ENCODE measurements at regions not wholly inside any gene's neighbourhood (a gene's known extent, or its start where the extent isn't known, plus 50 kb on each side); places are given as distances from the start of the nearest gene placed in this dataset.

DNA sequence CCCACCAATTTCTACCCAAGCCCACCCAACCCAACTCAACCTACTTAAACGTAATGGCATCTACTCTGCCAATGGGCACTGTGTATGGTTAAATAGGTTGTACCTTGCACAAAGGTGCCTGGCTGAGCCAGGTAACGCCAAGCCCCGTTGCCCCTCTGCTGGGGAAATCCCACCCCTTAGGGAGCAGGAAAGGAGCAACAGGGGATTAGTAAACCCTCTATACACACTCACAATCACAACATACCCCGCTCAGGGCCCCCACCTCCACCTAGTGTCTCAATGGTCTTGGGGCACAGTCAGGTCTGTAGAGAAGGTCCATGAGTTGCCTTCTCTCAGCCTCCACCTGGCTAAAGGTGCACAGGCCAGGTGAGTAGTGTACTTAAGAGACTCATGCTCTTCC lies 74.3 kb upstream of the PCBD1 start:
- Histone ChIP-seq H2BK120ac (ENCODE audit: low read depth, low read length) (no peak overlapping the region), H3K79me2 (ENCODE audit: control insufficient read depth, insufficient read depth, low read length) (no peaks in the 10 kb centered on the region), H3K36me3 (ENCODE audit: control insufficient read depth, insufficient read depth, low read length) (no peaks in the 10 kb centered on the region), H3K4me2 (ENCODE audit: low read length) (no peak overlapping the region), H3K9ac (ENCODE audit: low read length) (no peak overlapping the region), H3K27me3 (ENCODE audit: insufficient read depth, low read length, poor library complexity) (no peaks in the 10 kb centered on the region), H3K56ac (ENCODE audit: low read length) (no peak overlapping the region), H3K4me3 (ENCODE audit: low read length) (no peak overlapping the region), H3K4me1 (ENCODE audit: control insufficient read depth, low read depth, low read length) (peaks cover 3% of the 10 kb centered on the region), H3K27ac (ENCODE audit: low read depth, low read length) (no peak overlapping the region), H4K8ac (ENCODE audit: low read depth, low read length) (no peak overlapping the region), H2BK15ac (replicated peaks; ENCODE audit: low read depth) (no peak overlapping the region), H2AK5ac (ENCODE audit: low read length) (no peak overlapping the region), H4K5ac (ENCODE audit: low read length) (no peak overlapping the region), H3K79me1 (ENCODE audit: low read length) (no peaks in the 10 kb centered on the region), H3K18ac (ENCODE audit: low read length) (no peak overlapping the region), H3K23ac (ENCODE audit: low read length) (no peak overlapping the region), H2BK5ac (ENCODE audit: low read length) (no peak overlapping the region), H3K4ac (ENCODE audit: low read depth, low read length) (no peak overlapping the region)
- WGBS (ENCODE audit: extremely low coverage, insufficient coverage, low lambda C conversion rate) = 100% methylated on average over 1 of the region's 4 CpGs
- no peak for DNase-seq

DNA sequence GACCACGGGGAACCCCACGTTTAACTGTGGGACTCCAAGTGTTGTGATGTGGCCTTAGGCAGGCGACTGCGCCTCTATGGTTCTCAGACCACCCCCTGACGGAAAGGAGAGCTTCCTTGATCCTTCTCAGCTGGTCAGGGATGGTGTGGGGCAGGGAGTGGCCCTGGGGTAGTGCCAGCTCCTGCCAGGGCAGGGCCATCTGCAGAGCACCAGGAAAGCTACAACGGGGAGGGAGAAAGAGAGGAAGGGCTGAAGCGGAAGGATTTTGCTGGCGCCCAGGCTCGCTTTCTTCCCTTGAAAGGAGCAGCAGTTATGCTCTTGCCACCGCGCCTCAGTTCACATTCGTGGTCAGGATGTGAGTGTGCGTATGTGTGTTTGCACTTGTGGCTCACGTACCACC lies 74.9 kb upstream of the PCBD1 start:
- Histone ChIP-seq H2BK15ac (replicated peaks; ENCODE audit: low read depth) (no peak overlapping the region), H3K18ac (ENCODE audit: low read length) (no peak overlapping the region), H2AK5ac (ENCODE audit: low read length) (no peak overlapping the region), H3K79me2 (ENCODE audit: control insufficient read depth, insufficient read depth, low read length) (no peaks in the 10 kb centered on the region), H3K4ac (ENCODE audit: low read depth, low read length) (no peak overlapping the region), H3K27ac (ENCODE audit: low read depth, low read length) (no peak overlapping the region), H4K8ac (ENCODE audit: low read depth, low read length) (no peak overlapping the region), H3K4me3 (ENCODE audit: low read length) (no peak overlapping the region), H4K5ac (ENCODE audit: low read length) (no peak overlapping the region), H2BK5ac (ENCODE audit: low read length) (no peak overlapping the region), H3K4me1 (ENCODE audit: control insufficient read depth, low read depth, low read length) (peaks cover 5% of the 10 kb centered on the region), H3K56ac (ENCODE audit: low read length) (no peak overlapping the region), H2BK120ac (ENCODE audit: low read depth, low read length) (no peak overlapping the region), H3K27me3 (ENCODE audit: insufficient read depth, low read length, poor library complexity) (no peaks in the 10 kb centered on the region), H3K79me1 (ENCODE audit: low read length) (no peaks in the 10 kb centered on the region), H3K36me3 (ENCODE audit: control insufficient read depth, insufficient read depth, low read length) (no peaks in the 10 kb centered on the region), H3K4me2 (ENCODE audit: low read length) (no peak overlapping the region), H3K9ac (ENCODE audit: low read length) (no peak overlapping the region), H3K23ac (ENCODE audit: low read length) (no peak overlapping the region)
- no peak for DNase-seq
- WGBS (ENCODE audit: extremely low coverage, insufficient coverage, low lambda C conversion rate) = no CpG with 5 or more reads among the region's 14 CpGs

DNA sequence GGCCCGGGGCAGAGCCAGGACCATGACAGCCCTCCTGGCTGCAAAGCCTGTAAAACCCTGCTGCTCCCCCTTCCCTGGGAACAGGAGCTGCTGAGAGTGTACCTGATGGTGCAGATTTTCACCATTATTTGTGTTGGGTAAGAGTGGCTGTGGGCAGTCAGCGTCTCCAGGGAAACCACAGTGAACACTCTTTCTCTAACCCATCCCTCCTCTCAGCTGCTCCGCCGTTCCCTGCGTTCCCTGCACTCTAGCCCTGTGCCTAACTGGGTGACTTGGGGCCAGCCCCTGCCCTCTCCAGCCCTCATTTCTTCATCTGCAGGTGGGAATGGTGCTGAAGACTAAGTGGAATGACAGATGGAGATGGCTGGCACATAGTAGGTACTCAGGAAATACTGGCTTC lies 75.9 kb upstream of the PCBD1 start:
- Histone ChIP-seq H3K79me1 (ENCODE audit: low read length) (no peaks in the 10 kb centered on the region), H2BK5ac (ENCODE audit: low read length) (no peak overlapping the region), H2BK15ac (replicated peaks; ENCODE audit: low read depth) (no peak overlapping the region), H3K79me2 (ENCODE audit: control insufficient read depth, insufficient read depth, low read length) (no peaks in the 10 kb centered on the region), H3K23ac (ENCODE audit: low read length) (no peak overlapping the region), H3K9ac (ENCODE audit: low read length) (no peak overlapping the region), H4K5ac (ENCODE audit: low read length) (no peak overlapping the region), H3K4me3 (ENCODE audit: low read length) (no peak overlapping the region), H3K4ac (ENCODE audit: low read depth, low read length) (no peak overlapping the region), H3K36me3 (ENCODE audit: control insufficient read depth, insufficient read depth, low read length) (no peaks in the 10 kb centered on the region), H2AK5ac (ENCODE audit: low read length) (no peak overlapping the region), H3K4me1 (ENCODE audit: control insufficient read depth, low read depth, low read length) (peaks cover 5% of the 10 kb centered on the region), H3K27me3 (ENCODE audit: insufficient read depth, low read length, poor library complexity) (no peaks in the 10 kb centered on the region), H2BK120ac (ENCODE audit: low read depth, low read length) (no peak overlapping the region), H3K4me2 (ENCODE audit: low read length) (no peak overlapping the region), H4K8ac (ENCODE audit: low read depth, low read length) (no peak overlapping the region), H3K27ac (ENCODE audit: low read depth, low read length) (no peak overlapping the region), H3K18ac (ENCODE audit: low read length) (no peak overlapping the region), H3K56ac (ENCODE audit: low read length) (no peak overlapping the region)
- no CpG with 5 or more reads among the region's 5 CpGs for WGBS (ENCODE audit: extremely low coverage, insufficient coverage, low lambda C conversion rate)
- DNase-seq = no peak

DNA sequence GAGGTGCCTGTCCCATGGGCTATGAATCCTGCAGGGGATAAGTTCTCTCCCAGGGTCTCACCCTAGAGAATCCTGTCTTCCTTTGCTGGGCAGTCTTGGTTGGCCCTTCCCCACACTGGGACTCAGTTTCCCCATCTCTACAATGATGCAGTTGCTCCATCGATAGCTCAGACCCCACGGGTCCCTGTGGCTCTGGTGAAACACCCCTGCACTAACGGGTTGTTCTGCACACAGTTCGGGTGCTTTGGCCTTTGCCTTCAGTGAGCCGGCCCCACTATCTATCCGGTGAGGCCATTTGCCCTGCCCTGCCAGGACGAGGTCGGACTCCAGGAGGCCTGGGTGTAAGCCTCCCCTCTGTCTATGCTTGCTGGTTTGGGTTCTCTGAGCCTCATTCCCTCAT lies 76.5 kb upstream of the PCBD1 start:
- Histone ChIP-seq H3K4me3 (ENCODE audit: low read length) (no peak overlapping the region), H4K5ac (ENCODE audit: low read length) (no peak overlapping the region), H3K18ac (ENCODE audit: low read length) (no peak overlapping the region), H3K27ac (ENCODE audit: low read depth, low read length) (no peak overlapping the region), H3K79me2 (ENCODE audit: control insufficient read depth, insufficient read depth, low read length) (no peaks in the 10 kb centered on the region), H2BK120ac (ENCODE audit: low read depth, low read length) (no peak overlapping the region), H3K4me1 (ENCODE audit: control insufficient read depth, low read depth, low read length) (peaks cover 5% of the 10 kb centered on the region), H3K4ac (ENCODE audit: low read depth, low read length) (no peak overlapping the region), H2AK5ac (ENCODE audit: low read length) (no peak overlapping the region), H3K27me3 (ENCODE audit: insufficient read depth, low read length, poor library complexity) (no peaks in the 10 kb centered on the region), H3K9ac (ENCODE audit: low read length) (no peak overlapping the region), H2BK15ac (replicated peaks; ENCODE audit: low read depth) (no peak overlapping the region), H3K36me3 (ENCODE audit: control insufficient read depth, insufficient read depth, low read length) (no peaks in the 10 kb centered on the region), H3K56ac (ENCODE audit: low read length) (no peak overlapping the region), H3K79me1 (ENCODE audit: low read length) (no peaks in the 10 kb centered on the region), H3K23ac (ENCODE audit: low read length) (no peak overlapping the region), H2BK5ac (ENCODE audit: low read length) (no peak overlapping the region), H3K4me2 (ENCODE audit: low read length) (no peak overlapping the region), H4K8ac (ENCODE audit: low read depth, low read length) (no peak overlapping the region)
- no peak for DNase-seq
- no CpG with 5 or more reads among the region's 8 CpGs for WGBS (ENCODE audit: extremely low coverage, insufficient coverage, low lambda C conversion rate)

DNA sequence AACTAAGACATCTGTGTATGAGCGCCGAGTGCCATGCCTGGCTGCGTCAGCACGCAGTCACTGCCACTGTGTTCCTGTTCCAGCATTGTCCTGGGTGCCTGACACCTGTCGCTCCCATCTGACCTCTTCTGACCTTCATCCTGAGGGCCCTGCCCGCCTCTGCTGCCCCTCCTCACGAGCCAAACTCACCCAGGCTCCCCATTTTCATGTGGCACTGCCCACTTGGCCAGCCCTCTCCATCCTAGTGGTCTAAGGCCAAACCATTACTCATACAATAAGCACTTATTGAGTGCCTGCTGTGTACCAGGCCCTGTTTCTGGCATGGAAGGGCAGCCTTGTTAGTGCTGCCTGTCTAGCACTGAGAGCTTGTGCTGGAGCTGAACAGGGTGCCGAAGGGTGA lies 77.2 kb upstream of the PCBD1 start:
- no peaks in the 10 kb centered on the region for H3K36me3 ChIP-seq (ENCODE audit: control insufficient read depth, insufficient read depth, low read length)
- H3K9ac ChIP-seq (ENCODE audit: low read length) = no peak overlapping the region
- no peak overlapping the region for H2BK120ac ChIP-seq (ENCODE audit: low read depth, low read length)
- no peak overlapping the region for H3K4me2 ChIP-seq (ENCODE audit: low read length)
- no peak for DNase-seq
- peaks cover 5% of the 10 kb centered on the region for H3K4me1 ChIP-seq (ENCODE audit: control insufficient read depth, low read depth, low read length)
- H2BK5ac ChIP-seq (ENCODE audit: low read length) = no peak overlapping the region
- no peaks in the 10 kb centered on the region for H3K27me3 ChIP-seq (ENCODE audit: insufficient read depth, low read length, poor library complexity)
- no peak overlapping the region for H3K27ac ChIP-seq (ENCODE audit: low read depth, low read length)
- H3K79me1 ChIP-seq (ENCODE audit: low read length) = no peaks in the 10 kb centered on the region
- no peak overlapping the region for H3K4me3 ChIP-seq (ENCODE audit: low read length)
- no peaks in the 10 kb centered on the region for H3K79me2 ChIP-seq (ENCODE audit: control insufficient read depth, insufficient read depth, low read length)
- H3K4ac ChIP-seq (ENCODE audit: low read depth, low read length) = no peak overlapping the region
- no peak overlapping the region for H3K23ac ChIP-seq (ENCODE audit: low read length)
- no peak overlapping the region for H4K5ac ChIP-seq (ENCODE audit: low read length)
- no peak overlapping the region for H2BK15ac ChIP-seq (replicated peaks; ENCODE audit: low read depth)
- no peak overlapping the region for H2AK5ac ChIP-seq (ENCODE audit: low read length)
- H3K18ac ChIP-seq (ENCODE audit: low read length) = no peak overlapping the region
- no peak overlapping the region for H4K8ac ChIP-seq (ENCODE audit: low read depth, low read length)
- H3K56ac ChIP-seq (ENCODE audit: low read length) = no peak overlapping the region
- WGBS (ENCODE audit: extremely low coverage, insufficient coverage, low lambda C conversion rate) = no CpG with 5 or more reads among the region's 8 CpGs

DNA sequence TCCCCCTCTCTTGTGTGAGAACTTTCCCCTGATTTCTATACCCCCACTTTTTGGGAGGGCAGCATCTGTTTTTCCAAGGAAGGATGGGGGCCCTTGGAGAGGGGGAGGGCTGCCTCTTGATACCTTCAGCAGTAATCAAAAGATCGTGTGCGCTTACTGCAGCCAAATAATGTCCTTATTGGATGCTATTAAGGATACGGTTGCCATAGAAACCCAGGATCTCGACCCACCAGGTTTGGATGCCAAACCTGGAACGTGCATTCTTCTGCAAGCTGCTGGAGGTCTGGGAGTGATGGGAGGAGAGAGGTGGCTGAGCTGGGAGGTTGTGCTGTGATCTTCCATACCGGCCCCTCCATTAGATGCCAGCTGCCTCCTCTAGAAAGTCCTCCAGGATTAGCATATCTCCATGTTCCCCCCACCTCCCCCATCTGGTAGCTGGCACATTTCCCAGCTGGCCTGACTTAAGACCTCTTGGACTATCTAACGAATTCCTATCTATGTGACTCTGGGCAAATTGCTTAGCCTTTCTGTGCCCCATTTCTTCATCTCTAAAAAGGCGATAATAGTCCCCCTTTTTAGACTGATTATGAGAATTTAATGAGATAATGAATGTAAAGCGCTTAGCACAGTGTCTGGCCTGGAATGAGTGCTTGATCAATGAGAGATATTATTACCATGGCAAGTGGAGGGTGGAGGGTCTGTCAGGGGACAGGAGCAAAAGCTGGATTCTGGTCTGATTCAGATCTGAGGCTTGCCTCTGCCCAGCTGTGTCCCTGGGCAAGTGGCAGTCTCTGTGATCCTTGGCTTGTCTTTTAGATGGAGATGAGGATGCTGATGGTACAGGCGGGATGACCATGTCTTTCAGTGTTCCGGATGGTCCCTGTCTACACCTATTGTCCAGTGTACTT lies 78.5 kb upstream of the PCBD1 start:
- no peak overlapping the region for H3K4ac ChIP-seq (ENCODE audit: low read depth, low read length)
- no peak overlapping the region for H3K27ac ChIP-seq (ENCODE audit: low read depth, low read length)
- no peak overlapping the region for H3K9ac ChIP-seq (ENCODE audit: low read length)
- no peaks in the 10 kb centered on the region for H3K36me3 ChIP-seq (ENCODE audit: control insufficient read depth, insufficient read depth, low read length)
- no peaks in the 10 kb centered on the region for H3K27me3 ChIP-seq (ENCODE audit: insufficient read depth, low read length, poor library complexity)
- no peak overlapping the region for H3K4me3 ChIP-seq (ENCODE audit: low read length)
- H3K79me2 ChIP-seq (ENCODE audit: control insufficient read depth, insufficient read depth, low read length) = no peaks in the 10 kb centered on the region
- H3K56ac ChIP-seq (ENCODE audit: low read length) = no peak overlapping the region
- H3K79me1 ChIP-seq (ENCODE audit: low read length) = no peaks in the 10 kb centered on the region
- H2BK5ac ChIP-seq (ENCODE audit: low read length) = no peak overlapping the region
- no CpG with 5 or more reads among the region's 11 CpGs for WGBS (ENCODE audit: extremely low coverage, insufficient coverage, low lambda C conversion rate)
- no peak overlapping the region for H3K18ac ChIP-seq (ENCODE audit: low read length)
- H4K5ac ChIP-seq (ENCODE audit: low read length) = no peak overlapping the region
- no peak overlapping the region for H2BK15ac ChIP-seq (replicated peaks; ENCODE audit: low read depth)
- no peak overlapping the region for H2AK5ac ChIP-seq (ENCODE audit: low read length)
- H3K4me1 ChIP-seq (ENCODE audit: control insufficient read depth, low read depth, low read length) = peaks cover 5% of the 10 kb centered on the region
- no peak overlapping the region for H2BK120ac ChIP-seq (ENCODE audit: low read depth, low read length)
- no peak overlapping the region for H3K23ac ChIP-seq (ENCODE audit: low read length)
- H4K8ac ChIP-seq (ENCODE audit: low read depth, low read length) = no peak overlapping the region
- DNase-seq = no peak
- no peak overlapping the region for H3K4me2 ChIP-seq (ENCODE audit: low read length)
